GDM1 (cell line): ENCODE measurements at regions not wholly inside any gene's neighbourhood (a gene's known extent, or its start where the extent isn't known, plus 50 kb on each side); places are given as distances from the start of the nearest gene placed in this dataset.

Experiments
- DNase-seq: peaks from one replicate; lab custom pipeline; 2025; lab: John Stamatoyannopoulos, UW

GRCh38 chr6:156513504-156513903 is 263.7 kb upstream of the ARID1B start:
- no peak for DNase-seq

- no peak for DNase-seq
These were observed 265.6 kb upstream of the ARID1B start for GRCh38 chr6:156511570-156511969.

- DNase-seq = no peak
These were observed 266.1 kb upstream of the ARID1B start for GRCh38 chr6:156511051-156511450.

- no peak for DNase-seq
These were observed 266.9 kb upstream of the ARID1B start for GRCh38 chr6:156510242-156510641.

- DNase-seq = no peak
These were observed 267.7 kb upstream of the ARID1B start for GRCh38 chr6:156509496-156509895.

- peak; percentile 9 for DNase-seq
These were observed 268.3 kb upstream of the ARID1B start for GRCh38 chr6:156508923-156509322.

- DNase-seq = no peak
These were observed 269.1 kb upstream of the ARID1B start for GRCh38 chr6:156508126-156508525.

GRCh38 chr6:156507656-156508055 is 269.5 kb upstream of the ARID1B start:
- DNase-seq = no peak

GRCh38 chr6:156507106-156507505 is 270.1 kb upstream of the ARID1B start:
- no peak for DNase-seq

- no peak for DNase-seq
These were observed 274.1 kb upstream of the ARID1B start for GRCh38 chr6:156502969-156503504.

GRCh38 chr6:156497618-156498017 is 279.6 kb upstream of the ARID1B start:
- no peak for DNase-seq

- DNase-seq = no peak
These were observed 289.3 kb upstream of the ARID1B start for GRCh38 chr6:156487877-156488276.

GRCh38 chr6:156485150-156485549 is 292.0 kb upstream of the ARID1B start:
- DNase-seq = no peak

- no peak for DNase-seq
These were observed 302.6 kb upstream of the ARID1B start for GRCh38 chr6:156474507-156475120.

- no peak for DNase-seq
These were observed 306.2 kb upstream of the ARID1B start for GRCh38 chr6:156471000-156471399.

GRCh38 chr6:156464100-156464878 is 312.9 kb upstream of the ARID1B start:
- no peak for DNase-seq

GRCh38 chr6:156461647-156462046 is 315.5 kb upstream of the ARID1B start:
- DNase-seq = no peak

GRCh38 chr6:156457601-156458000 is 319.6 kb upstream of the ARID1B start:
- no peak for DNase-seq

GRCh38 chr6:156455847-156456246 is 321.3 kb upstream of the ARID1B start:
- no peak for DNase-seq

- no peak for DNase-seq
These were observed 322.3 kb upstream of the ARID1B start for GRCh38 chr6:156454867-156455266.

GRCh38 chr6:156451726-156452125 is 325.5 kb upstream of the ARID1B start:
- DNase-seq = no peak

- no peak for DNase-seq
These were observed 326.1 kb upstream of the ARID1B start for GRCh38 chr6:156451088-156451487.

- DNase-seq = no peak
These were observed 326.8 kb upstream of the ARID1B start for GRCh38 chr6:156450421-156450820.
